ENCODE measurements at regions not wholly inside any gene's neighbourhood (a gene's known extent, or its start where the extent isn't known, plus 50 kb on each side); places are given as distances from the start of the nearest gene placed in this dataset.
"Not testable (repeated sequence)": the region's sequence is repeated elsewhere in the genome, so short reads cannot be mapped to it uniquely, and the experiment has no call there.

DNA sequence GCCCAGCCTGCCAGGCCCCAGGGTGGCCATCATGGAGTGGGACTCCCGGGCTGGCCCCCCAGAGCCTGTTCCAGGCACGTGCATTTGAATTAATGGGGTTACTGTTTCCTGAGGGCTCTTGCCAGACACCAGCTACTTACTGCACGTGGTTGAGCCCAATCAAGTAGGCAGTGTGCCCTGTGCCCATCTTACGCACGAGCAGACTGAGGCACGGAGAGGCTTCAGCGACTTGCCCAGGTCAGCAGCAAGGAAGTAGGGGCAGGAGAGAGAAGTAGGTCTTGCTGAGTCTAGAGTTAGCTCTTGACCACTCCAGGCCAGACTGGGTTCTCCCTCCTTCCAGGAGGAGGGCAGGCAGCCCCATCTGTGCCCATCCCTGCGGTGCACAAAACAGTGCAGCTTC is 67.7 kb downstream of the DIO3 start:
- H3K4me3 ChIP-seq (ENCODE audit: insufficient read depth, low read length, poor library complexity, severe bottlenecking): no peak overlapping the region
- H3K4me2 ChIP-seq (ENCODE audit: low read depth, low read length, poor library complexity, severe bottlenecking): no peak overlapping the region
- H2AFZ ChIP-seq (ENCODE audit: low read depth, low read length, severe bottlenecking): no peak overlapping the region

DNA sequence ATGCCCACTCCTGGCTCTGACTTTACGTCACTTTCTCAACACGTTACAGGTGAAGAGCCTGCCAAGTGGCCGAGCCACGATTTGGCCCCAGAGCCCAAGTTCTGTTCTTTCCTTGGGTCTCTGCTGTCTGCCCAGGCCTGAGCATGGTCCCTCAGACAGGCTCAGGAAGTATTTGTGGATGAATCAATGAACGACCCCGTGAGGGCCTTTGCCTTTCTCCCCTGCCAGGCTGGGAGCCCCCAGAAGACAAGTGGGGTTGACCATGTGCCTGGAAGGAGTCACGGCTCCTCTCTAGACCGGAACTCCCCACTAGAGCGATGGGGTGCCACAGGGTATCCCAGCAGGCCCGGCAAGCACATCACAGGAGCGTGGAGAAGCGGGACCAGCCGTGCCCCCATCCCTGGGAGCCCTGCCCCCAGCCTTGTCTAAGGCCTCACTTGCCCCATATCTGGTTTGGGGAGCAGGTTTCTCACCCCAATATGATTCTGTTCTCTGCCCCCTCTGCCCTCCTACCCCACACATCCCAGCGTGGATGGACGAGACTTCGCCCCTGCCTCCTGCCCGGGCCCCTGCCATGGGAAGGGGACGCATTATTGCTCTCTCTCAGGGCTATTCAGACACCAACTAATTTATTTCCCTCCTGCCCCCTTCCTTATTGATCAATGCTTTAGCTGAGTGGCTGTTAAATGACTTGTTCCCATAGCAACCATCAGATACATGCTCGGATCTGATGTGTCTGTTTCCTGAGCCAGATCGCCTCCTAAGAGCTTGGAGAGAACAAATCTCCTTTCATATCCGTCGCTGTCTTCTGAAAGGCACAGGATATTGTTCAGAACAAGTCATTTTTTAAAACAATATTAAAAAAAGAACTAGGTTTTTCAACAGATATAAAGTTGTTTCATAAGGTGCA is 69.0 kb downstream of the DIO3 start:
- Histone ChIP-seq H2AFZ (ENCODE audit: low read depth, low read length, severe bottlenecking) (no peak overlapping the region), H3K27me3 (ENCODE audit: low read length) (0 out of 2 replicates have a peak, but pooled peaks cover 3% of the 10 kb centered on the region), H3K4me3 (ENCODE audit: insufficient read depth, low read length, poor library complexity, severe bottlenecking) (no peak overlapping the region), H3K27ac (ENCODE audit: low read depth, low read length) (no peak overlapping the region), H3K9me2 (replicated peaks; ENCODE audit: insufficient read depth, low read length) (no peaks in the 10 kb centered on the region), H3F3A (ENCODE audit: insufficient read depth) (no peaks in the 10 kb centered on the region), H3K9me3 (ENCODE audit: insufficient read depth, low read length) (no peaks in the 10 kb centered on the region), H4K20me1 (ENCODE audit: low read depth, low read length) (no peaks in the 10 kb centered on the region), H3K4me2 (ENCODE audit: low read depth, low read length, poor library complexity, severe bottlenecking) (no peak overlapping the region), H3K9ac (ENCODE audit: low read length) (no peak overlapping the region), H3K36me3 (ENCODE audit: low read length) (no peaks in the 10 kb centered on the region), H3K79me2 (ENCODE audit: insufficient read depth, low read length) (no peaks in the 10 kb centered on the region)
- TF ChIP-seq EZH2phosphoT487 (conservative IDR thresholded peaks at IDR 0.05; ENCODE audit: low read length): no peak
- TF ChIP-seq, protein P1, sequence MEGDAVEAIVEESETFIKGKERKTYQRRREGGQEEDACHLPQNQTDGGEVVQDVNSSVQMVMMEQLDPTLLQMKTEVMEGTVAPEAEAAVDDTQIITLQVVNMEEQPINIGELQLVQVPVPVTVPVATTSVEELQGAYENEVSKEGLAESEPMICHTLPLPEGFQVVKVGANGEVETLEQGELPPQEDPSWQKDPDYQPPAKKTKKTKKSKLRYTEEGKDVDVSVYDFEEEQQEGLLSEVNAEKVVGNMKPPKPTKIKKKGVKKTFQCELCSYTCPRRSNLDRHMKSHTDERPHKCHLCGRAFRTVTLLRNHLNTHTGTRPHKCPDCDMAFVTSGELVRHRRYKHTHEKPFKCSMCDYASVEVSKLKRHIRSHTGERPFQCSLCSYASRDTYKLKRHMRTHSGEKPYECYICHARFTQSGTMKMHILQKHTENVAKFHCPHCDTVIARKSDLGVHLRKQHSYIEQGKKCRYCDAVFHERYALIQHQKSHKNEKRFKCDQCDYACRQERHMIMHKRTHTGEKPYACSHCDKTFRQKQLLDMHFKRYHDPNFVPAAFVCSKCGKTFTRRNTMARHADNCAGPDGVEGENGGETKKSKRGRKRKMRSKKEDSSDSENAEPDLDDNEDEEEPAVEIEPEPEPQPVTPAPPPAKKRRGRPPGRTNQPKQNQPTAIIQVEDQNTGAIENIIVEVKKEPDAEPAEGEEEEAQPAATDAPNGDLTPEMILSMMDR (IDR thresholded peaks at IDR 0.05; ENCODE audit: insufficient read depth, low read length, poor library complexity, severe bottlenecking): no peak

More for the DNA sequence above, 67.7 kb downstream of the DIO3 start:
- no peak overlapping the region for H3K9ac ChIP-seq (ENCODE audit: low read length)
- no peaks in the 10 kb centered on the region for H3K9me3 ChIP-seq (ENCODE audit: insufficient read depth, low read length)
- H3K27ac ChIP-seq (ENCODE audit: low read depth, low read length): no peak overlapping the region
- H3K79me2 ChIP-seq (ENCODE audit: insufficient read depth, low read length): no peaks in the 10 kb centered on the region
- no peaks in the 10 kb centered on the region for H3F3A ChIP-seq (ENCODE audit: insufficient read depth)
- no peaks in the 10 kb centered on the region for H4K20me1 ChIP-seq (ENCODE audit: low read depth, low read length)
- 0 out of 2 replicates have a peak, but pooled peaks cover 3% of the 10 kb centered on the region for H3K27me3 ChIP-seq (ENCODE audit: low read length)
- TF ChIP-seq EZH2phosphoT487 (conservative IDR thresholded peaks at IDR 0.05; ENCODE audit: low read length): no peak
- TF ChIP-seq, protein P1 (IDR thresholded peaks at IDR 0.05; ENCODE audit: insufficient read depth, low read length, poor library complexity, severe bottlenecking): no peak
- H3K36me3 ChIP-seq (ENCODE audit: low read length): no peaks in the 10 kb centered on the region
- H3K9me2 ChIP-seq (replicated peaks; ENCODE audit: insufficient read depth, low read length): no peaks in the 10 kb centered on the region

DNA sequence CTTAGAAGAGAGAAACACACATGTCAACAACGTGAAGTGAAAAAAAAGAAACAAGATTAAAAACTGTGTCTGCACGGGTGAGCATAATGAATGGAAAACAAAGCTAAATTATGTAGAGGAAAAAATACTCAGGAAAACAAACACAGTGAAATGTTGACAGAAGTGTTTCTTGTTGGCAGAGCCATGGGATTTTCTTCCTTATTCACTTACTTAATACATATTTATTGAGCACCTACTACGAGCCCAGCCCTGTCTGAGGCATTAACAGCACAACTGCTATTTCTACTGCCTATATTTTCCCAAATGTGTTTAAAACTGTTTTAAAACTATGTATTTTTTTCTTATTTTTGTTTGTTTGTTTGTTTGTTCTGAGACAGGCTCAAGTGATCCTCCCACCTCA is 69.9 kb downstream of the DIO3 start:
- Histone ChIP-seq H3K36me3 (ENCODE audit: low read length) (no peaks in the 10 kb centered on the region), H3F3A (ENCODE audit: insufficient read depth) (no peaks in the 10 kb centered on the region), H3K9ac (ENCODE audit: low read length) (no peak overlapping the region), H3K4me3 (ENCODE audit: insufficient read depth, low read length, poor library complexity, severe bottlenecking) (no peak overlapping the region), H3K27ac (ENCODE audit: low read depth, low read length) (no peak overlapping the region), H4K20me1 (ENCODE audit: low read depth, low read length) (no peaks in the 10 kb centered on the region), H3K79me2 (ENCODE audit: insufficient read depth, low read length) (no peaks in the 10 kb centered on the region), H3K9me3 (ENCODE audit: insufficient read depth, low read length) (no peaks in the 10 kb centered on the region), H3K27me3 (ENCODE audit: low read length) (0 out of 2 replicates have a peak, but pooled peaks cover 3% of the 10 kb centered on the region), H2AFZ (ENCODE audit: low read depth, low read length, severe bottlenecking) (no peak overlapping the region), H3K9me2 (replicated peaks; ENCODE audit: insufficient read depth, low read length) (no peaks in the 10 kb centered on the region), H3K4me2 (ENCODE audit: low read depth, low read length, poor library complexity, severe bottlenecking) (no peak overlapping the region)
- TF ChIP-seq EZH2phosphoT487 (conservative IDR thresholded peaks at IDR 0.05; ENCODE audit: low read length): no peak

DNA sequence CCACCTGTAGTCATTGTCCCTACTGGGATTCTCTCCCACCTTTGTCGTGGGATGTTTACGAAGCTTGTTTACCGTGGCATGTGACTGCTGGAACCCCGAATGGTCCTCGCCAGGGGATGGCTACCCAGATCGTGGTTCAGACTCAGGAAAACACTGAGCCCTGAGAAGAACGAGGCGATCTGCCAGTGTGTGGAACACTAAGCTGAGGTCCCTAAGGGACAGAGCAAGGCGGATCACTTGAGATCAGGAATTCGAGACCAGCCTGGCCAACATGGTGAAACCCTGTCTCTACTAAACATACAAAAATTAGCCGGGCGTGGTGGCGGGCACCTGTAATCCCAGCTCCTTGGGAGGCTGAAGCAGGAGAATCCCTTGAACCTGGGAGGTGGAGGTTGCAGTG is 70.7 kb downstream of the DIO3 start:
- H4K20me1 ChIP-seq (ENCODE audit: low read depth, low read length); H3K9me3 ChIP-seq (ENCODE audit: insufficient read depth, low read length); H3F3A ChIP-seq (ENCODE audit: insufficient read depth); H3K9me2 ChIP-seq (replicated peaks; ENCODE audit: insufficient read depth, low read length); H3K9ac ChIP-seq (ENCODE audit: low read length); H3K36me3 ChIP-seq (ENCODE audit: low read length); H3K27ac ChIP-seq (ENCODE audit: low read depth, low read length); H3K27me3 ChIP-seq (ENCODE audit: low read length); H3K4me2 ChIP-seq (ENCODE audit: low read depth, low read length, poor library complexity, severe bottlenecking); H3K79me2 ChIP-seq (ENCODE audit: insufficient read depth, low read length); H3K4me3 ChIP-seq (ENCODE audit: insufficient read depth, low read length, poor library complexity, severe bottlenecking); H2AFZ ChIP-seq (ENCODE audit: low read depth, low read length, severe bottlenecking): not testable (repeated sequence)
